SK-N-SH treated with all-trans-retinoic acid at 6 μM for 48 hours (cell line): ENCODE measurements at regions not wholly inside any gene's neighbourhood (a gene's known extent, or its start where the extent isn't known, plus 50 kb on each side); places are given as distances from the start of the nearest gene placed in this dataset.

Experiments
- ATAC-seq: fragments of 200-7000 bp; cut with Tn5 transposase; 3 replicates; pipeline ENCODE4 v1.9.1; 2020; ENCODE audit warnings: mild to moderate bottlenecking, moderate library complexity
- ARNTL ChIP-seq: fragments of 450-650 bp; formaldehyde crosslinking; IDR thresholded peaks from 2 replicates; pipeline ENCODE4 v1.5.0; 2020; ENCODE audit warnings: low read depth, mild to moderate bottlenecking, moderate library complexity, borderline replicate concordance
- BACH2 ChIP-seq: fragments of 250-450 bp; sonication (Bioruptor Pico); IDR thresholded peaks from 2 replicates; pipeline ENCODE4 v1.9.0; 2021; ENCODE audit warnings: mild to moderate bottlenecking, borderline replicate concordance
- CREB5 ChIP-seq: fragments of 250-450 bp; sonication (Bioruptor Pico); IDR thresholded peaks from 2 replicates; pipeline ENCODE4 v1.5.1; 2020; ENCODE audit warnings: low read depth, mild to moderate bottlenecking, moderate library complexity
- CSRNP3 ChIP-seq: fragments of 250-450 bp; sonication (Bioruptor Pico); IDR thresholded peaks from 2 replicates; pipeline ENCODE4 v1.5.1; 2021; ENCODE audit warnings: mild to moderate bottlenecking, moderate library complexity
- GLIS3 ChIP-seq: fragments of 250-450 bp; sonication (Bioruptor Pico); IDR thresholded peaks from 2 replicates; pipeline ENCODE4 v1.5.0; 2020; ENCODE audit warnings: mild to moderate bottlenecking, moderate library complexity
- ISL1 ChIP-seq: fragments of 250-450 bp; sonication (Bioruptor Pico); IDR thresholded peaks from 2 replicates; pipeline ENCODE4 v2.1.2; 2022; ENCODE audit warnings: mild to moderate bottlenecking, moderate library complexity
- OSR1 ChIP-seq: fragments of 250-450 bp; sonication (Bioruptor Pico); IDR thresholded peaks from 2 replicates; pipeline ENCODE4 v1.8.0; 2022; ENCODE audit warnings: moderate library complexity, mild to moderate bottlenecking, inconsistent platforms
- PATZ1 ChIP-seq: fragments of 250-450 bp; sonication (Bioruptor Pico); IDR thresholded peaks from 2 replicates; pipeline ENCODE4 v1.8.0; 2020; ENCODE audit warnings: mild to moderate bottlenecking, moderate library complexity, borderline replicate concordance
- PPARA ChIP-seq: fragments of 250-450 bp; sonication (Bioruptor Pico); IDR thresholded peaks from 2 replicates; pipeline ENCODE4 v1.5.0; 2020; ENCODE audit warnings: mild to moderate bottlenecking, borderline replicate concordance
- SNAI2 ChIP-seq: fragments of 250-450 bp; sonication (Bioruptor Pico); IDR thresholded peaks from 2 replicates; pipeline ENCODE4 v1.5.0; 2020; ENCODE audit warnings: mild to moderate bottlenecking, moderate library complexity
- TCF4 ChIP-seq: fragments of 250-450 bp; sonication (Bioruptor Pico); IDR thresholded peaks from 2 replicates; pipeline ENCODE4 v1.8.0; 2021; ENCODE audit warnings: mild to moderate bottlenecking, moderate library complexity, borderline replicate concordance
- TOX ChIP-seq: fragments of 250-450 bp; sonication (Bioruptor Pico); IDR thresholded peaks from 2 replicates; pipeline ENCODE4 v1.8.0; 2021; ENCODE audit warnings: mild to moderate bottlenecking, moderate library complexity, borderline replicate concordance
- ZC3H10 ChIP-seq: fragments of 250-450 bp; sonication (Bioruptor Pico); IDR thresholded peaks from 2 replicates; pipeline ENCODE4 v1.5.1; 2021; ENCODE audit warnings: mild to moderate bottlenecking, moderate library complexity
- ZFP3 ChIP-seq: fragments of 250-450 bp; sonication (Bioruptor Pico); IDR thresholded peaks from 2 replicates; pipeline ENCODE4 v1.5.0; 2020; ENCODE audit warnings: mild to moderate bottlenecking, moderate library complexity
- ZFP30 ChIP-seq: fragments of 450-650 bp; formaldehyde crosslinking; IDR thresholded peaks from 2 replicates; pipeline ENCODE4 v1.5.0; 2022; ENCODE audit warnings: mild to moderate bottlenecking, moderate library complexity
- ZNF565 ChIP-seq: fragments of 450-650 bp; formaldehyde crosslinking; conservative IDR thresholded peaks from 2 replicates; pipeline ENCODE4 v1.5.0; 2020; ENCODE audit warnings: low read depth, mild to moderate bottlenecking, moderate library complexity
- ZNF70 ChIP-seq: fragments of 450-650 bp; formaldehyde crosslinking; IDR thresholded peaks from 2 replicates; pipeline ENCODE4 v1.5.0; 2020; ENCODE audit warnings: mild to moderate bottlenecking, moderate library complexity
- ZNF8 ChIP-seq: fragments of 450-650 bp; formaldehyde crosslinking; IDR thresholded peaks from 2 replicates; pipeline ENCODE4 v1.5.0; 2020; ENCODE audit warnings: mild to moderate bottlenecking, moderate library complexity
- TF ChIP-seq, protein P1 (sequence below): fragments of 250-450 bp; sonication (Bioruptor Pico); IDR thresholded peaks from 2 replicates; pipeline ENCODE4 v1.8.0; 2021; ENCODE audit warnings: low read depth, mild to moderate bottlenecking, moderate library complexity, borderline replicate concordance

- no peak; the same call in 2 of the 3 replicates for ATAC-seq
- TF ChIP-seq ZC3H10 (CRISPR knock-in tag) (no peak), BACH2 (CRISPR knock-in tag) (no peak), GLIS3 (CRISPR knock-in tag) (no peak), PPARA (no peak), ZNF70 (no peak), ZNF565 (CRISPR knock-in tag) (no peak), TCF4 (CRISPR knock-in tag) (no peak), OSR1 (CRISPR knock-in tag) (no peak), ZNF8 (CRISPR knock-in tag) (no peak), ISL1 (CRISPR knock-in tag) (no peak), ARNTL (no peak), ZFP3 (no peak), TOX (CRISPR knock-in tag) (no peak), ZFP30 (CRISPR knock-in tag) (no peak)
- TF ChIP-seq, protein P1, sequence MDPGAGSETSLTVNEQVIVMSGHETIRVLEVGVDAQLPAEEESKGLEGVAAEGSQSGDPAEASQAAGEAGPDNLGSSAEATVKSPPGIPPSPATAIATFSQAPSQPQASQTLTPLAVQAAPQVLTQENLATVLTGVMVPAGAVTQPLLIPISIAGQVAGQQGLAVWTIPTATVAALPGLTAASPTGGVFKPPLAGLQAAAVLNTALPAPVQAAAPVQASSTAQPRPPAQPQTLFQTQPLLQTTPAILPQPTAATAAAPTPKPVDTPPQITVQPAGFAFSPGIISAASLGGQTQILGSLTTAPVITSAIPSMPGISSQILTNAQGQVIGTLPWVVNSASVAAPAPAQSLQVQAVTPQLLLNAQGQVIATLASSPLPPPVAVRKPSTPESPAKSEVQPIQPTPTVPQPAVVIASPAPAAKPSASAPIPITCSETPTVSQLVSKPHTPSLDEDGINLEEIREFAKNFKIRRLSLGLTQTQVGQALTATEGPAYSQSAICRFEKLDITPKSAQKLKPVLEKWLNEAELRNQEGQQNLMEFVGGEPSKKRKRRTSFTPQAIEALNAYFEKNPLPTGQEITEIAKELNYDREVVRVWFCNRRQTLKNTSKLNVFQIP: no peak
Measured at GRCh38 chr1:81671038-81671437, 129.7 kb upstream of the ADGRL2 start.

GRCh38 chr1:81670286-81670685 lies 130.4 kb upstream of the ADGRL2 start:
- peak; percentile 100 for ATAC-seq
- no peak for TF ChIP-seq ZFP3
- no peak for TF ChIP-seq ARNTL
- no peak for TF ChIP-seq ZNF8 (CRISPR knock-in tag)
- no peak for TF ChIP-seq TOX (CRISPR knock-in tag)
- no peak for TF ChIP-seq ZNF70
- TF ChIP-seq, protein P1: no peak
- TF ChIP-seq PATZ1 (CRISPR knock-in tag): no peak
- no peak for TF ChIP-seq TCF4 (CRISPR knock-in tag)
- no peak for TF ChIP-seq GLIS3 (CRISPR knock-in tag)
- TF ChIP-seq CREB5: no peak

GRCh38 chr1:81666586-81666985 lies 134.1 kb upstream of the ADGRL2 start:
- TF ChIP-seq PPARA (no peak), OSR1 (CRISPR knock-in tag) (no peak), ZFP3 (no peak), SNAI2 (CRISPR knock-in tag) (no peak), BACH2 (CRISPR knock-in tag) (no peak), ZNF8 (CRISPR knock-in tag) (no peak), ISL1 (CRISPR knock-in tag) (no peak), TCF4 (CRISPR knock-in tag) (no peak), ARNTL (no peak), ZC3H10 (CRISPR knock-in tag) (no peak), CREB5 (no peak), CSRNP3 (CRISPR knock-in tag) (no peak)
- no peak for ATAC-seq

DNA sequence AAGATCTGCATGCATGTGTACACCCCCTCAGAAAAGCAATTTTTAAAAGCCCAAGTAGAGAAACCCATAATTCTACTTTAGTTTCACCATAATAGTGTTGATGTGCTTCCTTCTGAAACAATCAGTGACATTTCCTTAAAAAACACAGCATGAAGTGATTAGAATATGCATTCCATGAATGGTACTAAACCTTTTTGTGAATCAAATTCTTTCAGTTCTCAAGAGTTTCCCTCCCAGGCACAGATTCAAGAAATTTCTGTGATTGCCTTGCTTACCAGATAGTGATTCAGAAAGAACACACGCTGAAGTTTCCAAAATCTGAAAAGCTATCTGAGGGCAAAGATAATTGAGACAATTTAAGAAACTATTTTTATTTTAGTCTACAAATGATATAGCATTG lies 136.4 kb upstream of the ADGRL2 start:
- TF ChIP-seq ZFP3 (no peak), CSRNP3 (CRISPR knock-in tag) (no peak), ZNF70 (no peak)
- TF ChIP-seq, protein P1: no peak

More for the DNA sequence above, 136.4 kb upstream of the ADGRL2 start:
- ATAC-seq: peak; percentile 67
